Cerebellar cortex (tissue), 1 donor: ENCODE measurements at regions not wholly inside any gene's neighbourhood (a gene's known extent, or its start where the extent isn't known, plus 50 kb on each side); places are given as distances from the start of the nearest gene placed in this dataset.

Experiments used
- DNase-seq: peaks from one replicate; pipeline ENCODE4 v3.0.0-alpha.2; 2015; ENCODE audit warnings: low spot score

GRCh38 chr3:21138085-21138484 is 612.9 kb downstream of the ZNF385D start:
- no peak for DNase-seq

DNA sequence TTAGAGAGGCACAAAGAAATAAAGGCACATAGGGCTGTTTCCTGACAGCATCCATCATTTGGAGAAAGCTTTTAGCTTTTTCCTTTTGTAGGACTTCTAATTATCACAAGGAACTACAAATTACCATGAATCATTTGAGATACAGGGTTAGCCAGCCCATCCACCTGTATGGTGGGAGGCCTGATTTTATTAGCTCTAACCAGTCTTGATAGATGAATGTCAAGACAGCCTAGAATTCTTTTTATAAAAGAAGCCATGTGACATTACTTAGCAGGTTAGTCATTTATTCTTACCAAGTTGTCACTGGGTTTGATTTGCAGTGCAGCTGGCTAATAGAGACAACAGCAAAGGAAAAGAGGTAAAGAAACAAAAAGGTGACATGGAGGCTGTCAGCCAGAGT is 618.1 kb downstream of the ZNF385D start:
- no peak for DNase-seq

DNA sequence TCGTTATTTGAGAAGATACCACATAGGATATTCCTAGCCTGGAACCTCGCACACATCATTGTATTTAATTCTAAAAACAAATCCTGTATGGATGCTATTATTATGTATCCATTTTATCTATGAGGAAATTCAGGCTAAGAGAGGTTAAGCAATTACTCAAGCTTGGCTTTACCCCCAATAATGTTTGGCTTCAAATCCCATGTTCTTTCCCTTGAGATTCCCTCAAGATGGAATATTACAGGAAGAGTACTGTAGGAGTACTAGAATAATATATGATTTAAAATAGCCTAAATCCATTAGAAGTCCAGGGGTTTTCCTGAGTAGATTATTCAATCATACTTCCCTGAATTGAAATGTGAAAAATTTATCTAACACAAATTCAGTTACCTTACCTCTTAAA is 630.2 kb downstream of the ZNF385D start:
- DNase-seq, result no peak

GRCh38 chr3:21117370-21117769 is 633.6 kb downstream of the ZNF385D start:
- DNase-seq, result no peak

GRCh38 chr3:21109056-21109455 is 642.0 kb downstream of the ZNF385D start:
- no peak for DNase-seq

DNA sequence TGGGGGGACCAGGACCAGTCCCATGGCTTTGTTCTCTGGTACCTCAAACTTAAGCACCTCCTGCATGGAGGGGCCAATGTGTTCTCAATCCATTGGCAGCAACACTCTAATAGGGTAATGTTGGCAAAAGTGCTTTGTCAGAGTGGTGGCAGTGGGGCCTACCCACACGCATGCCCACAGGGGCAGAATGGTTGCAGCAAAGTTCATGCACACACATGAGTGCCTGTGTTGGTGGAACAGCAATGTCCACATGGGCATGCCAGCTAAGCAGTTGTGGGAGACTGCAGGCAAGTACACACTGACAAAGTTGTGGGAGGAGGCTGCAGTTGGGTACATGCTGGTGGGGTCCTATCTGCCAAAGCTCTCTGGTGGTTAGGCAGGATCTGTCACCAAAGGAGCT is 645.2 kb downstream of the ZNF385D start:
- DNase-seq, result no peak

GRCh38 chr3:21100656-21101359 is 650.2 kb downstream of the ZNF385D start:
- DNase-seq, result no peak

DNA sequence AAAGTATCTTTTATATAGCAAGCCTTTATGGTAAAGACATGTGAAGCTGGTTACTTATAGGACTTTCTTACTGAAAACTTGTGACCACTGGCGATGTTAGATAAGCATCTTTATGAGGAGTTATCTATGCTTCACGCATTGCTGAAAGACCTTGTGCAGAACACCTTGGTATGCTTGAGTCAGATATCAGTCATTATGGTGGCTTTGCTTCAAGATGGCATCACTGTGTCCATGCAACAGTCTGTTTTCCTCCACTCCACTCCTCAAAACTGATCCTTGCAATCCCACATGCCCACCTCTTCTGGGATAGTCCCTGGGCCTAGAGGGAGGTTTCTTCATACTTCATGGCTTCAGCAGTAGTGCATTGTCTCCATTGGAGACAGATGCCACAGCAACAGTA is 656.3 kb downstream of the ZNF385D start:
- DNase-seq, result no peak

DNA sequence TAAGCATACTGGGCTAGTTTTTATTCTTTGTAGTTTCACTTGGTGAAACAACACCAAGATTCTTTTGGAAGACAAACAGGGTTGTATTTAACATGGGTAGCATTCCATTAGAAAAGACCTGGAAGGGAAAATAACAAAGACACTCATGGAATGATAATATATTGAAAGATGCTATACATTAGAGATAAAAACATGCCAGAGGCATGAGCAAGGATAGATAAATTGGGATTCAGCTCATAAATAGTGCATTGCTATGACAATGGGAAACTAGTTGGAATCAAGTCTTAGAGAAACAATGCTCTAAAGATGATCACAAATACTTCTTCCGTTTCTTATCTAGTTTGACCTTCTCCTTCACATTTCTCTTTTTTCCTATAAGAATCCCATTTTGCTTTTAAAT is 677.4 kb downstream of the ZNF385D start:
- no peak for DNase-seq

- DNase-seq, result no peak
These were observed 683.8 kb downstream of the ZNF385D start for GRCh38 chr3:21067031-21067813.

DNA sequence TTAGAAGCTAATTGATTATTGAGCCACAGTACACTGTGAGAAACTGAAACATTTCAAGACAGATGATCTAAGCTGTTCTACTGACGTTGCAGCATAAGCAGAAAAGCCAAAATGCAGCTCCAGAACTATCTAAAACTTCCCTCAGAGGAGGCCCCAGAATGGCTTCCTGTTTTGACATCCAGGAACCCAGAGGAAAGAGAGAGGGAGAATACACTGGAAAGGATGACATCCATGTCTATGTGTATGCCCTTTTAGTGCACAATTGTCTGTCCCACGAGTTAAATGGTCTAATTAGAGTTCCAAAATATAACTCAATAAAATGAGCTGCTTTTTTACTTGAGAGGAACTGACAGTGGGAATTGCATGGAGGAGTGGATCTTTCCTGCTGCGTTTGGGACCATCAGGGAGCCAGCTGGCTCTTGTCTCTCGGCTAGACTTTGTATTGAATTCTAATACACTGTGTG is 688.1 kb downstream of the ZNF385D start:
- DNase-seq, result peak; percentile 3

DNA sequence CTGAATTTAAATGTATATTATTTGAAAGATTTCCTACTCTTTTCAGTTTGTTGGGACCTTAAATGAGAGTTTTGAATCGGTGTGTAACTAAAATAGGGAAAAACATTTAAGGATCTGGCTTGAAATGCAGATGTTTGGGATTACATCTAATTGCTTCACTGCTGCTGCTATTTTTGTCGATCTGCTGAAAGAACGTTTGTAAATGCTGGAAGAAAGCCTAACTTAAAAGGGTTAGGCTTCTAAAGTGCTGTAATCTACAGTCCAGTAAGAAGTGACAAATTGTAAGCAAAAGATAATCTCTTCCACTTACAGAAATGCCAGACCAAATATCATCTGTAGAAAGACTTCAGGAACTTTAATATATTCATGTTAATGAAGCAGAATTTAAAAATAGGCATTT is 691.6 kb downstream of the ZNF385D start:
- no peak for DNase-seq

DNA sequence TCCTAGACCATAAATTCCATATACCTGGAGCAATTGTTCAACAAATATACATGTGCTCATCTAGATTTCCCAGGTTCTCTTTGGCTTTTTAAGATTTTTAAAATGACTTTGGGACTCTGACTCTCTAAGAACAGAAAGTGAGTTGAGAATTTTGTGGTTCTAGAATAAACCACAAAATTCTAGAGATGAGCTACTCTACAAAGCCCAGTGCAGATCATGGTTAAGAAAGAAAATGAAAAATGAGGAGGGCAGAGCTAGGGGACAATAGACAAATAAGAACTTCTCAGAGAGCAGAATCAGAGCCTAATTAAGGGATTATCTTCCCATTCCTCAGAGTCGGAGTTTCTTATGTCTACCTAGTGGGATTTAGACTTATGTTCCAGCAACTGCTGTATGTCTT is 694.7 kb downstream of the ZNF385D start:
- DNase-seq, result no peak

- DNase-seq, result no peak
These were observed 696.0 kb downstream of the ZNF385D start for GRCh38 chr3:21055015-21055414.

- DNase-seq, result no peak
These were observed 696.9 kb downstream of the ZNF385D start for GRCh38 chr3:21054064-21054463.

GRCh38 chr3:21049334-21050062 is 701.5 kb downstream of the ZNF385D start:
- DNase-seq, result no peak

DNA sequence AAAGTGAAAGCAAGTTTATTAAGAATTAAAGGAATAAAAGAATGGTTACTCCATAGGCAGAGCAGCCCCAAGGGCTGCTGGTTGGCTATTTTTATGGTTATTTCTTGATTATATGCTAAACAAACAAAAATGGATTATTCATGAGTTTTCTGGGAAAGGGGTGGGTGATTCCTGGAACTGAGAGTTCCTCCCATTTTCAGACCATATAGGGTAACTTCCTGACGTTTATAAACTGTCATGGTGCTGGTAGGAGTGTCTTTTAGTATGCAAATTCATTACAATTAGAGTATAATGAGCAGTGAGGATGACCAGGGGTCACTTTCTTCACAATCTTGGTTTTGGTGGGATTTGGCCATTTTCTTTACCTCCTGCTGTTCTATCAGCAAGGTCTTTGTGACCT is 707.9 kb downstream of the ZNF385D start:
- no peak for DNase-seq

DNA sequence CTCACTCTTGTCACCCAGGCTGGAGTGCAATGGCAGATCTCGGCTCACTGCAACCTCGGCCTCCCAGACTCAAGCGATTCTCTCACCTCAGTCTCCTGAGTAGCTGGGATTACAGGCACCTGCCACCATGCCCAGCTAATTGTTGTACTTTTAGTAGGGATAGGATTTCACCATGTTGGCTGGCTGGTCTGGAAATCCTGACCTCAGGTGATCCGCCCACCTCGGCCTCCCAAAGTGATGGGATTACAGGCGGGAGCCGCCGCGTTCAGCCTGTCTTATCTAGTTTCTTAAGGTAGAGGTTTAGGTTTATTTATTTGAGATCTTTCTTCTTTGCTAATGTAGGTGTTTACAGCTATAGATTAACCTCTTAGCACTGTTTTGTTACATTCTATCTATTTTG is 708.8 kb downstream of the ZNF385D start:
- no peak for DNase-seq

DNA sequence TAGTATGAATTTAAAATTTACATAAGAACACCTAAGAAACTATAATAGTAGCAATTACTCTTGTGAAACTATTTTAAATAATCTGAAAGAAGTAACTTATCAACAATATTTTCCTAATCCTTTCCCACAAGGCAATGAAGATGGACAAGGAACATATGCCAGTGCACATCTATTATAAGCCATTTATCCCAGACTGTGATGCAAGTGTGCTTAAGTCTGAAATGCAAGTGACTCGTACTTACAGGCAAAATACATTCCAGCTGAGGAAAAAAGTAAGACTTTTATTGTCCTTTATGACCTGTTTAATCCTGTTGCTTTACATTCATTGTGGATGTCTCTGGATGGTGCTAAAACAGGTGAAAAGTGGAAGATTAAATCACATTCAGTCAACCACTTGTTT is 709.4 kb downstream of the ZNF385D start:
- no peak for DNase-seq

- no peak for DNase-seq
These were observed 714.1 kb downstream of the ZNF385D start for GRCh38 chr3:21036888-21037287.

GRCh38 chr3:21028412-21028811 is 722.6 kb downstream of the ZNF385D start:
- DNase-seq, result no peak

- DNase-seq, result no peak
These were observed 726.4 kb downstream of the ZNF385D start for GRCh38 chr3:21024563-21024962.

- DNase-seq, result no peak
These were observed 730.3 kb downstream of the ZNF385D start for GRCh38 chr3:21020681-21021080.
